ENCODE measurements at regions not wholly inside any gene's neighbourhood (a gene's known extent, or its start where the extent isn't known, plus 50 kb on each side); places are given as distances from the start of the nearest gene placed in this dataset.

GRCh38 chr3:139772539-139773500 is 95.0 kb upstream of the NMNAT3 start:
- no peaks in the 10 kb centered on the region for H3K27me3 ChIP-seq (ENCODE audit: insufficient read depth, low read length, poor library complexity, severe bottlenecking)
- no peak for DNase-seq
- Mint-ChIP-seq H3K4me1 (no peaks in the 10 kb centered on the region), H3K27me3 (peaks cover 0 to 3% of the 10 kb centered on the region in 2 donors), H3K27ac (no peak overlapping the region), H3K36me3 (no peaks in the 10 kb centered on the region), H3K4me3 (no peak overlapping the region), H3K9me3 (no peaks in the 10 kb centered on the region)
- no peak overlapping the region for H3K27ac ChIP-seq (ENCODE audit: low read depth, low read length)
- no peak overlapping the region for H3K4me3 ChIP-seq (ENCODE audit: low read length)
- ChIA-PET POLR2A (no interaction called here), CTCF (no interaction called here)
- no peaks in the 10 kb centered on the region for H3K9me3 ChIP-seq (ENCODE audit: low read length)
- no peaks in the 10 kb centered on the region for H3K36me3 ChIP-seq (ENCODE audit: insufficient read depth, low read length)
- no peaks in the 10 kb centered on the region for H3K4me1 ChIP-seq (ENCODE audit: insufficient read depth, low read length)

- H3K4me3 Mint-ChIP-seq, result no peak overlapping the region
- no peak overlapping the region for H3K4me3 ChIP-seq (ENCODE audit: low read length)
- no peaks in the 10 kb centered on the region for H3K36me3 ChIP-seq (ENCODE audit: insufficient read depth, low read length)
- POLR2A ChIA-PET, result no interaction called here
- no peak for DNase-seq
- no peaks in the 10 kb centered on the region for H3K4me1 Mint-ChIP-seq
- CTCF ChIA-PET, result no interaction called here
- no peak overlapping the region for H3K27ac ChIP-seq (ENCODE audit: low read depth, low read length)
- no peaks in the 10 kb centered on the region for H3K27me3 Mint-ChIP-seq
- no peaks in the 10 kb centered on the region for H3K4me1 ChIP-seq (ENCODE audit: insufficient read depth, low read length)
- H3K27me3 ChIP-seq (ENCODE audit: insufficient read depth, low read length, poor library complexity, severe bottlenecking), result no peaks in the 10 kb centered on the region
- H3K36me3 Mint-ChIP-seq, result no peaks in the 10 kb centered on the region
- H3K9me3 ChIP-seq (ENCODE audit: low read length), result no peaks in the 10 kb centered on the region
- H3K27ac Mint-ChIP-seq, result no peak overlapping the region
- H3K9me3 Mint-ChIP-seq, result no peaks in the 10 kb centered on the region
Measured at GRCh38 chr3:139771331-139771730, 93.6 kb upstream of the NMNAT3 start.

- Histone ChIP-seq H3K36me3 (ENCODE audit: insufficient read depth, low read length) (no peaks in the 10 kb centered on the region), H3K9me3 (ENCODE audit: low read length) (no peaks in the 10 kb centered on the region), H3K27me3 (ENCODE audit: insufficient read depth, low read length, poor library complexity, severe bottlenecking) (no peaks in the 10 kb centered on the region), H3K4me3 (ENCODE audit: low read length) (no peak overlapping the region), H3K4me1 (ENCODE audit: insufficient read depth, low read length) (no peaks in the 10 kb centered on the region), H3K27ac (ENCODE audit: low read depth, low read length) (no peak overlapping the region)
- ChIA-PET POLR2A (no interaction called here), CTCF (no interaction called here)
- H3K4me1 Mint-ChIP-seq, result no peaks in the 10 kb centered on the region
- no peaks in the 10 kb centered on the region for H3K27me3 Mint-ChIP-seq
- no peak overlapping the region for H3K27ac Mint-ChIP-seq
- H3K9me3 Mint-ChIP-seq, result no peaks in the 10 kb centered on the region
- H3K4me3 Mint-ChIP-seq, result no peak overlapping the region
- H3K36me3 Mint-ChIP-seq, result no peaks in the 10 kb centered on the region
- no peak for DNase-seq
Measured at GRCh38 chr3:139770577-139770976, 92.8 kb upstream of the NMNAT3 start.

GRCh38 chr3:139769796-139770195 is 92.0 kb upstream of the NMNAT3 start:
- POLR2A ChIA-PET, result no interaction called here
- CTCF ChIA-PET, result no interaction called here
- H3K36me3 Mint-ChIP-seq, result no peaks in the 10 kb centered on the region
- H3K4me3 Mint-ChIP-seq, result no peak overlapping the region
- Histone ChIP-seq H3K4me3 (ENCODE audit: low read length) (no peak overlapping the region), H3K27ac (ENCODE audit: low read depth, low read length) (no peak overlapping the region), H3K4me1 (ENCODE audit: insufficient read depth, low read length) (no peaks in the 10 kb centered on the region), H3K9me3 (ENCODE audit: low read length) (no peaks in the 10 kb centered on the region), H3K36me3 (ENCODE audit: insufficient read depth, low read length) (no peaks in the 10 kb centered on the region), H3K27me3 (ENCODE audit: insufficient read depth, low read length, poor library complexity, severe bottlenecking) (no peaks in the 10 kb centered on the region)
- no peaks in the 10 kb centered on the region for H3K27me3 Mint-ChIP-seq
- H3K4me1 Mint-ChIP-seq, result no peaks in the 10 kb centered on the region
- no peak overlapping the region for H3K27ac Mint-ChIP-seq
- no peaks in the 10 kb centered on the region for H3K9me3 Mint-ChIP-seq
- DNase-seq, result no peak

GRCh38 chr3:139764936-139765335 is 87.2 kb upstream of the NMNAT3 start:
- Mint-ChIP-seq H3K36me3 (no peaks in the 10 kb centered on the region), H3K9me3 (peaks cover 0 to 2% (median 0%) of the 10 kb centered on the region in 5 donors), H3K4me1 (peaks cover 0 to 17% (median 2%) of the 10 kb centered on the region in 3 donors), H3K27ac (no peak overlapping the region), H3K4me3 (no peak overlapping the region), H3K27me3 (peaks cover 0 to 3% of the 10 kb centered on the region in 2 donors)
- Histone ChIP-seq H3K4me1 (ENCODE audit: insufficient read depth, low read length) (no peaks in the 10 kb centered on the region), H3K4me3 (ENCODE audit: low read length) (no peak overlapping the region), H3K27me3 (ENCODE audit: insufficient read depth, low read length, poor library complexity, severe bottlenecking) (no peaks in the 10 kb centered on the region), H3K9me3 (ENCODE audit: low read length) (no peaks in the 10 kb centered on the region), H3K36me3 (ENCODE audit: insufficient read depth, low read length) (no peaks in the 10 kb centered on the region), H3K27ac (ENCODE audit: low read depth, low read length) (no peak overlapping the region)
- ChIA-PET POLR2A (no interaction called here), CTCF (no interaction called here)
- no peak for DNase-seq

- ChIA-PET POLR2A (no interaction called here), CTCF (no interaction called here)
- peak overlapping the region in 1 of 7 donors; percentile 29 for H3K4me3 Mint-ChIP-seq
- peaks cover 0 to 17% (median 2%) of the 10 kb centered on the region in 3 donors for H3K4me1 Mint-ChIP-seq
- H3K27me3 Mint-ChIP-seq, result peaks cover 0 to 3% of the 10 kb centered on the region in 2 donors
- H3K36me3 Mint-ChIP-seq, result no peaks in the 10 kb centered on the region
- no peaks in the 10 kb centered on the region for H3K9me3 ChIP-seq (ENCODE audit: low read length)
- no peaks in the 10 kb centered on the region for H3K36me3 ChIP-seq (ENCODE audit: insufficient read depth, low read length)
- no peak for DNase-seq
- H3K4me1 ChIP-seq (ENCODE audit: insufficient read depth, low read length), result no peaks in the 10 kb centered on the region
- peak overlapping the region in 1 of 8 donors; percentile 43 for H3K27ac Mint-ChIP-seq
- H3K9me3 Mint-ChIP-seq, result peaks cover 0 to 2% (median 0%) of the 10 kb centered on the region in 5 donors
- no peaks in the 10 kb centered on the region for H3K27me3 ChIP-seq (ENCODE audit: insufficient read depth, low read length, poor library complexity, severe bottlenecking)
- H3K4me3 ChIP-seq (ENCODE audit: low read length), result no peak overlapping the region
- H3K27ac ChIP-seq (ENCODE audit: low read depth, low read length), result no peak overlapping the region
Measured at GRCh38 chr3:139764069-139764905, 86.5 kb upstream of the NMNAT3 start.

GRCh38 chr3:139762302-139762701 is 84.5 kb upstream of the NMNAT3 start:
- peaks cover 0 to 2% (median 0%) of the 10 kb centered on the region in 5 donors for H3K9me3 Mint-ChIP-seq
- H3K4me3 Mint-ChIP-seq, result no peak overlapping the region
- H3K9me3 ChIP-seq (ENCODE audit: low read length), result no peaks in the 10 kb centered on the region
- H3K4me3 ChIP-seq (ENCODE audit: low read length), result no peak overlapping the region
- H3K36me3 Mint-ChIP-seq, result no peaks in the 10 kb centered on the region
- peaks cover 0 to 17% (median 2%) of the 10 kb centered on the region in 3 donors for H3K4me1 Mint-ChIP-seq
- no peaks in the 10 kb centered on the region for H3K36me3 ChIP-seq (ENCODE audit: insufficient read depth, low read length)
- H3K27ac Mint-ChIP-seq, result no peak overlapping the region
- H3K27ac ChIP-seq (ENCODE audit: low read depth, low read length), result no peak overlapping the region
- ChIA-PET POLR2A (no interaction called here), CTCF (no interaction called here)
- no peaks in the 10 kb centered on the region for H3K27me3 ChIP-seq (ENCODE audit: insufficient read depth, low read length, poor library complexity, severe bottlenecking)
- H3K4me1 ChIP-seq (ENCODE audit: insufficient read depth, low read length), result no peaks in the 10 kb centered on the region
- no peak for DNase-seq
- peaks cover 0 to 3% of the 10 kb centered on the region in 2 donors for H3K27me3 Mint-ChIP-seq

- no peaks in the 10 kb centered on the region for H3K36me3 ChIP-seq (ENCODE audit: insufficient read depth, low read length)
- H3K27me3 Mint-ChIP-seq, result peaks cover 0 to 3% of the 10 kb centered on the region in 2 donors
- peaks cover 0 to 16% (median 2%) of the 10 kb centered on the region in 3 donors for H3K4me1 Mint-ChIP-seq
- H3K4me1 ChIP-seq (ENCODE audit: insufficient read depth, low read length), result no peaks in the 10 kb centered on the region
- ChIA-PET CTCF (no interaction called here), POLR2A (no interaction called here)
- no peaks in the 10 kb centered on the region for H3K27me3 ChIP-seq (ENCODE audit: insufficient read depth, low read length, poor library complexity, severe bottlenecking)
- no peak for DNase-seq
- H3K9me3 Mint-ChIP-seq, result peaks cover 0 to 2% (median 0%) of the 10 kb centered on the region in 5 donors
- no peak overlapping the region for H3K4me3 Mint-ChIP-seq
- no peak overlapping the region for H3K27ac Mint-ChIP-seq
- no peak overlapping the region for H3K27ac ChIP-seq (ENCODE audit: low read depth, low read length)
- no peak overlapping the region for H3K4me3 ChIP-seq (ENCODE audit: low read length)
- no peaks in the 10 kb centered on the region for H3K9me3 ChIP-seq (ENCODE audit: low read length)
- no peaks in the 10 kb centered on the region for H3K36me3 Mint-ChIP-seq
Measured at GRCh38 chr3:139759470-139759869, 81.7 kb upstream of the NMNAT3 start.
